ENCODE measurements at regions not wholly inside any gene's neighbourhood (a gene's known extent, or its start where the extent isn't known, plus 50 kb on each side); places are given as distances from the start of the nearest gene placed in this dataset.

GRCh38 chr4:110769578-110769977, 146.7 kb upstream of the PITX2 start:
- no peak for TF ChIP-seq CTCF (IDR thresholded peaks at IDR 0.05)
- intact Hi-C loops (cut with DNase I): no loop called here
- DNase-seq: no peak
- no peak overlapping the region for H3K27ac ChIP-seq
- WGBS, 2 donors: 26 to 30% methylated on average over 2 of the region's 2 CpGs
- no peak overlapping the region for H3K4me3 ChIP-seq
- no peaks in the 10 kb centered on the region for H3K36me3 ChIP-seq
- H3K27me3 ChIP-seq: no peaks in the 10 kb centered on the region
- H3K4me1 ChIP-seq: no peaks in the 10 kb centered on the region
- H3K9me3 ChIP-seq: no peaks in the 10 kb centered on the region
- peak in 1 of 8 donors; percentile 41 for ATAC-seq

GRCh38 chr4:110770353-110770752, 147.5 kb upstream of the PITX2 start:
- Histone ChIP-seq H3K4me3 (no peak overlapping the region), H3K27ac (no peak overlapping the region), H3K9me3 (no peaks in the 10 kb centered on the region), H3K4me1 (no peaks in the 10 kb centered on the region), H3K27me3 (no peaks in the 10 kb centered on the region), H3K36me3 (no peaks in the 10 kb centered on the region)
- DNase-seq: no peak
- intact Hi-C loops (cut with DNase I): no loop called here
- no peak for ATAC-seq
- no peak for TF ChIP-seq CTCF (IDR thresholded peaks at IDR 0.05)
- 80 to 82% methylated on average over 3 of the region's 3 CpGs for WGBS, 2 donors

- Histone ChIP-seq H3K27me3 (no peaks in the 10 kb centered on the region), H3K9me3 (peaks cover 0 to 10% (median 0%) of the 10 kb centered on the region in 11 donors), H3K27ac (no peak overlapping the region), H3K4me1 (no peaks in the 10 kb centered on the region), H3K4me3 (no peak overlapping the region), H3K36me3 (no peaks in the 10 kb centered on the region)
- no peak for ATAC-seq
- intact Hi-C loops (cut with DNase I): no loop called here
- TF ChIP-seq CTCF (IDR thresholded peaks at IDR 0.05): no peak
- DNase-seq: no peak
- WGBS, 2 donors: 61 to 75% methylated on average over 2 of the region's 2 CpGs
These were observed 155.6 kb upstream of the PITX2 start for GRCh38 chr4:110778521-110778920.

GRCh38 chr4:110780538-110780937, 157.7 kb upstream of the PITX2 start:
- ATAC-seq (no peak), DNase-seq (no peak)
- peaks cover 0 to 10% (median 0%) of the 10 kb centered on the region in 11 donors for H3K9me3 ChIP-seq
- H3K4me1 ChIP-seq: no peaks in the 10 kb centered on the region
- no peak for TF ChIP-seq CTCF (IDR thresholded peaks at IDR 0.05)
- H3K4me3 ChIP-seq: no peak overlapping the region
- H3K27ac ChIP-seq: no peak overlapping the region
- WGBS, 2 donors: 84 to 92% methylated on average over 1 of the region's 1 CpG
- H3K27me3 ChIP-seq: no peaks in the 10 kb centered on the region
- intact Hi-C loops (cut with DNase I): no loop called here
- no peaks in the 10 kb centered on the region for H3K36me3 ChIP-seq
